ENCODE measurements at regions not wholly inside any gene's neighbourhood (a gene's known extent, or its start where the extent isn't known, plus 50 kb on each side); places are given as distances from the start of the nearest gene placed in this dataset.

- FAIRE-seq (no peak), DNase-seq (ENCODE audit: insufficient read length, low spot score) (no peak)
Measured at GRCh38 chr2:186431306-186431705, 54.8 kb upstream of the ZC3H15 start.

- DNase-seq (ENCODE audit: insufficient read length, low spot score), result no peak
- no peak for FAIRE-seq
Measured at GRCh38 chr2:186433040-186433439, 53.0 kb upstream of the ZC3H15 start.

- DNase-seq (ENCODE audit: insufficient read length, low spot score) (no peak), FAIRE-seq (no peak)
Measured at GRCh38 chr2:186433777-186434432, 52.2 kb upstream of the ZC3H15 start.

All from HTR-8/SVneo (cell line).